ENCODE measurements at regions not wholly inside any gene's neighbourhood (a gene's known extent, or its start where the extent isn't known, plus 50 kb on each side); places are given as distances from the start of the nearest gene placed in this dataset.
A peak's percentile ranks its signal among the peaks of the same experiment; 100 is the strongest.

GRCh38 chr10:3881622-3882021 is 96.6 kb upstream of the KLF6 start:
- DNase-seq = no peak
- intact Hi-C loops (cut with DNase I; ENCODE audit: low total_unique reads) (loop anchor here (5.0 kb wide), 1 partner anchor 776 kb away; no protein-coding TSS in a partner anchor), in situ Hi-C loops (cut with MboI; ENCODE audit: low pct_ligation_motif_present in 1 of 4, low pct_unique_long_range_greater_than_20kb in 1 of 4, low sequenced_read_pairs in 3 of 4) (no loop called here)
- TF ChIP-seq CTCF (IDR thresholded peaks at IDR 0.05) (no peak), POLR2AphosphoS5 (IDR thresholded peaks at IDR 0.05) (no peak), POLR2A (IDR thresholded peaks at IDR 0.05) (no peak), EP300 (IDR thresholded peaks at IDR 0.05; ENCODE audit: low read depth) (no peak)
- no peaks in the 10 kb centered on the region for H3K9me3 ChIP-seq
- H3K4me1 ChIP-seq = peaks cover 4 to 19% (median 14%) of the 10 kb centered on the region in 4 donors
- H3K4me3 ChIP-seq = no peak overlapping the region
- no peaks in the 10 kb centered on the region for H3K36me3 ChIP-seq
- WGBS, 2 donors (ENCODE audit: low coverage in 1 of 2) = 88 to 95% methylated on average over 3 of the region's 3 CpGs
- no peaks in the 10 kb centered on the region for H3K27me3 ChIP-seq
- H3K27ac ChIP-seq = no peak overlapping the region

GRCh38 chr10:3879073-3879472 is 94.1 kb upstream of the KLF6 start:
- WGBS, 2 donors (ENCODE audit: low coverage in 1 of 2) = 76% methylated on average over 4 to 8 of the region's 8 CpGs
- TF ChIP-seq CTCF (IDR thresholded peaks at IDR 0.05) = no peak
- no peak for TF ChIP-seq POLR2A (IDR thresholded peaks at IDR 0.05)
- TF ChIP-seq POLR2AphosphoS5 (IDR thresholded peaks at IDR 0.05) = no peak
- no peak for TF ChIP-seq EP300 (IDR thresholded peaks at IDR 0.05; ENCODE audit: low read depth)
- H3K27me3 ChIP-seq = no peaks in the 10 kb centered on the region
- in situ Hi-C loops (cut with MboI; ENCODE audit: low pct_ligation_motif_present in 1 of 4, low pct_unique_long_range_greater_than_20kb in 1 of 4, low sequenced_read_pairs in 3 of 4) = no loop called here
- H3K4me3 ChIP-seq = no peak overlapping the region
- H3K36me3 ChIP-seq = no peaks in the 10 kb centered on the region
- peaks cover 19 to 36% (median 28%) of the 10 kb centered on the region in 4 donors for H3K4me1 ChIP-seq
- intact Hi-C loops (cut with DNase I; ENCODE audit: low total_unique reads) = no loop called here
- no peak overlapping the region for H3K27ac ChIP-seq
- DNase-seq = no peak
- H3K9me3 ChIP-seq = no peaks in the 10 kb centered on the region

- in situ Hi-C loops (cut with MboI; ENCODE audit: low pct_ligation_motif_present in 1 of 4, low pct_unique_long_range_greater_than_20kb in 1 of 4, low sequenced_read_pairs in 3 of 4) = no loop called here
- no peaks in the 10 kb centered on the region for H3K36me3 ChIP-seq
- H3K4me1 ChIP-seq = peaks cover 20 to 53% (median 34%) of the 10 kb centered on the region in 4 donors
- no peaks in the 10 kb centered on the region for H3K9me3 ChIP-seq
- no peaks in the 10 kb centered on the region for H3K27me3 ChIP-seq
- 61 to 69% methylated on average over 4 of the region's 4 CpGs for WGBS, 2 donors (ENCODE audit: low coverage in 1 of 2)
- H3K27ac ChIP-seq = peak overlapping the region; percentile 32 to 71 (median 55)
- no peak overlapping the region for H3K4me3 ChIP-seq
- TF ChIP-seq POLR2A (IDR thresholded peaks at IDR 0.05) = no peak
- TF ChIP-seq POLR2AphosphoS5 (IDR thresholded peaks at IDR 0.05) = no peak
- no peak for TF ChIP-seq CTCF (IDR thresholded peaks at IDR 0.05)
- no peak for TF ChIP-seq EP300 (IDR thresholded peaks at IDR 0.05; ENCODE audit: low read depth)
- no peak for DNase-seq
- intact Hi-C loops (cut with DNase I; ENCODE audit: low total_unique reads) = no loop called here
Observed at GRCh38 chr10:3877211-3878000, 92.4 kb upstream of the KLF6 start.

GRCh38 chr10:3876350-3876962 is 91.4 kb upstream of the KLF6 start:
- no peak for DNase-seq
- WGBS, 2 donors (ENCODE audit: low coverage in 1 of 2) = 73% methylated on average over 8 of the region's 8 CpGs; no CpG with 5 or more reads in 1 of the 2 donors
- Histone ChIP-seq H3K4me1 (peaks cover 20 to 58% (median 34%) of the 10 kb centered on the region in 4 donors), H3K36me3 (no peaks in the 10 kb centered on the region), H3K27ac (peak overlapping the region; percentile 43 to 71 (median 58)), H3K9me3 (no peaks in the 10 kb centered on the region), H3K27me3 (no peaks in the 10 kb centered on the region), H3K4me3 (no peak overlapping the region)
- intact Hi-C loops (cut with DNase I; ENCODE audit: low total_unique reads) (no loop called here), in situ Hi-C loops (cut with MboI; ENCODE audit: low pct_ligation_motif_present in 1 of 4, low pct_unique_long_range_greater_than_20kb in 1 of 4, low sequenced_read_pairs in 3 of 4) (no loop called here)
- TF ChIP-seq POLR2AphosphoS5 (IDR thresholded peaks at IDR 0.05) (no peak), CTCF (IDR thresholded peaks at IDR 0.05) (no peak), POLR2A (IDR thresholded peaks at IDR 0.05) (no peak), EP300 (IDR thresholded peaks at IDR 0.05; ENCODE audit: low read depth) (no peak)
